ENCODE measurements at regions not wholly inside any gene's neighbourhood (a gene's known extent, or its start where the extent isn't known, plus 50 kb on each side); places are given as distances from the start of the nearest gene placed in this dataset.

DNA sequence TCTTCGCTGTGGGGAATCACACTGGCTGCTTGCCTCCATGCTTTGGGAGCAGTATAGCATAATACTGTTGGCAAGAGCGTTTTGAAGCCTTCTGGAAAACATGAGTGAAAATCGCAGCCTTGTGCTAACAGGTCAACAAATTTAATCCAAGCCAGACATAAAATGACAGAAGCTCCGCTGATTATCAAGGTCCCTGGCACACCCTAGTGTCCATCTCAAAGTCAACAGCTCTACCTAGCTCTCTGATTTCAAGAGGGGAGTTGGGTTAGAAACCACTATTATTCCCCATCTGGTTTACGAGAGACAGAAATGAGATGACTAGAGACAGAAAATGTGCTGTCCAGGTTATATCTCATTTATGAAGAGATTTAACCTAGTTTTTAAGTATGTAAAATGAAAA lies 73.6 kb upstream of the MDFIC2 start:
- H3K27me3 ChIP-seq (ENCODE audit: control insufficient read depth in 4 of 4, insufficient read depth in 4 of 4, low read length in 3 of 4) = peaks cover 0 to 3% (median 0%) of the 10 kb centered on the region in 4 donors
- H3K36me3 ChIP-seq (ENCODE audit: control insufficient read depth in 4 of 4, insufficient read depth in 3 of 4, low read depth in 1 of 4, low read length in 3 of 4) = no peaks in the 10 kb centered on the region
- H3K4me1 ChIP-seq (ENCODE audit: control insufficient read depth in 4 of 4, insufficient read depth in 4 of 4, low read length in 3 of 4) = no peaks in the 10 kb centered on the region
- H3K9ac ChIP-seq (ENCODE audit: low read depth in 1 of 2, low read length in 2 of 2) = no peak overlapping the region
- TF ChIP-seq RXRA (IDR thresholded peaks at IDR 0.05) = no peak
- TF ChIP-seq FOXA1 (IDR thresholded peaks at IDR 0.05) = no peak
- no peak for TF ChIP-seq ATF3 (IDR thresholded peaks at IDR 0.05)
- TF ChIP-seq TAF1 (conservative IDR thresholded peaks at IDR 0.05) = no peak
- TF ChIP-seq, protein P1, sequence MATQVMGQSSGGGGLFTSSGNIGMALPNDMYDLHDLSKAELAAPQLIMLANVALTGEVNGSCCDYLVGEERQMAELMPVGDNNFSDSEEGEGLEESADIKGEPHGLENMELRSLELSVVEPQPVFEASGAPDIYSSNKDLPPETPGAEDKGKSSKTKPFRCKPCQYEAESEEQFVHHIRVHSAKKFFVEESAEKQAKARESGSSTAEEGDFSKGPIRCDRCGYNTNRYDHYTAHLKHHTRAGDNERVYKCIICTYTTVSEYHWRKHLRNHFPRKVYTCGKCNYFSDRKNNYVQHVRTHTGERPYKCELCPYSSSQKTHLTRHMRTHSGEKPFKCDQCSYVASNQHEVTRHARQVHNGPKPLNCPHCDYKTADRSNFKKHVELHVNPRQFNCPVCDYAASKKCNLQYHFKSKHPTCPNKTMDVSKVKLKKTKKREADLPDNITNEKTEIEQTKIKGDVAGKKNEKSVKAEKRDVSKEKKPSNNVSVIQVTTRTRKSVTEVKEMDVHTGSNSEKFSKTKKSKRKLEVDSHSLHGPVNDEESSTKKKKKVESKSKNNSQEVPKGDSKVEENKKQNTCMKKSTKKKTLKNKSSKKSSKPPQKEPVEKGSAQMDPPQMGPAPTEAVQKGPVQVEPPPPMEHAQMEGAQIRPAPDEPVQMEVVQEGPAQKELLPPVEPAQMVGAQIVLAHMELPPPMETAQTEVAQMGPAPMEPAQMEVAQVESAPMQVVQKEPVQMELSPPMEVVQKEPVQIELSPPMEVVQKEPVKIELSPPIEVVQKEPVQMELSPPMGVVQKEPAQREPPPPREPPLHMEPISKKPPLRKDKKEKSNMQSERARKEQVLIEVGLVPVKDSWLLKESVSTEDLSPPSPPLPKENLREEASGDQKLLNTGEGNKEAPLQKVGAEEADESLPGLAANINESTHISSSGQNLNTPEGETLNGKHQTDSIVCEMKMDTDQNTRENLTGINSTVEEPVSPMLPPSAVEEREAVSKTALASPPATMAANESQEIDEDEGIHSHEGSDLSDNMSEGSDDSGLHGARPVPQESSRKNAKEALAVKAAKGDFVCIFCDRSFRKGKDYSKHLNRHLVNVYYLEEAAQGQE (IDR thresholded peaks at IDR 0.05) = no peak
- no peak for TF ChIP-seq ZBTB33 (IDR thresholded peaks at IDR 0.05)
- TF ChIP-seq CTCF (IDR thresholded peaks at IDR 0.05; ENCODE audit: low read depth, low read length, missing input control) = no peak
- no peak overlapping the region for H3K27ac ChIP-seq (ENCODE audit: low read depth in 1 of 2, low read length in 2 of 2)
- DNase-seq (ENCODE audit: low spot score) = no peak
- H3K4me3 ChIP-seq (ENCODE audit: low read depth in 1 of 3, low read length in 3 of 3) = no peak overlapping the region
- H3K9me3 ChIP-seq (ENCODE audit: control insufficient read depth in 4 of 4, low read length in 3 of 4) = peaks cover 0 to 4% (median 0%) of the 10 kb centered on the region in 4 donors
- WGBS = 75% methylated on average over 5 of the region's 5 CpGs

DNA sequence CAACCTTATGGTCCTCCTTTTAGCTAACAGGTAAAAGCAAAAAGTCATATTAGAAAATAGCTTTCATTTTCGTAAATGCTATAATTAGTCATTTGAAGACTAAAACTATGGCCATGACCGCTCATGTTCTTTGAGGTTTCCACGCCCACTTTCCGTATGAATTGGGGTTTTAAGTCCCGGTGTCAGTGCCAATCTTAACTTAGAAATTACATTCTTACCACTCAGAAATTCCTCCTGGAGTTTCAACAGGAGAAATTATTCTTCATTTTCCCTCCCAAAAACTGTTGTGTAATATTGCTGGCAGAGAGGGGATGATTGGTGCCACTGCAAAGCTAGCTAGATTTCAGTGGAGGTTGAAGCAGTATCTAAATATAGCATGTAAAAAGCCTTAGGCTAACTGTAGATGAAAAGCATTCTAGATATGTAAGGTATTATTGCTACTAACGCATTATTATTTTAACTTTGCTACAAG lies 71.0 kb upstream of the MDFIC2 start:
- no peaks in the 10 kb centered on the region for H3K36me3 ChIP-seq (ENCODE audit: control insufficient read depth in 4 of 4, insufficient read depth in 3 of 4, low read depth in 1 of 4, low read length in 3 of 4)
- no peak overlapping the region for H3K4me3 ChIP-seq (ENCODE audit: low read depth in 1 of 3, low read length in 3 of 3)
- no peak for TF ChIP-seq YY1 (IDR thresholded peaks at IDR 0.05)
- no peak for TF ChIP-seq ZBTB33 (IDR thresholded peaks at IDR 0.05)
- TF ChIP-seq RXRA (IDR thresholded peaks at IDR 0.05) = no peak
- TF ChIP-seq MAX (IDR thresholded peaks at IDR 0.05) = no peak
- TF ChIP-seq SP1 (IDR thresholded peaks at IDR 0.05) = no peak
- TF ChIP-seq, protein P1 (IDR thresholded peaks at IDR 0.05) = no peak
- no peak for TF ChIP-seq EGR1 (IDR thresholded peaks at IDR 0.05; ENCODE audit: low read depth in 2 of 2)
- TF ChIP-seq HNF4A (conservative IDR thresholded peaks at IDR 0.05) = no peak
- no peak for TF ChIP-seq NR2F2 (IDR thresholded peaks at IDR 0.05)
- no peak for TF ChIP-seq FOXA2 (IDR thresholded peaks at IDR 0.05)
- TF ChIP-seq GABPA (IDR thresholded peaks at IDR 0.05 in 1 of 2, conservative IDR thresholded peaks at IDR 0.05 in 1 of 2) = no peak
- H3K9me3 ChIP-seq (ENCODE audit: control insufficient read depth in 4 of 4, low read length in 3 of 4) = peaks cover 0 to 2% (median 0%) of the 10 kb centered on the region in 4 donors
- H3K27ac ChIP-seq (ENCODE audit: low read depth in 1 of 2, low read length in 2 of 2) = no peak overlapping the region
- 78% methylated on average over 6 of the region's 6 CpGs for WGBS
- no peak for DNase-seq (ENCODE audit: low spot score)
- no peak overlapping the region for H3K9ac ChIP-seq (ENCODE audit: low read depth in 1 of 2, low read length in 2 of 2)
- H3K4me1 ChIP-seq (ENCODE audit: control insufficient read depth in 4 of 4, insufficient read depth in 4 of 4, low read length in 3 of 4) = no peaks in the 10 kb centered on the region
- H3K27me3 ChIP-seq (ENCODE audit: control insufficient read depth in 4 of 4, insufficient read depth in 4 of 4, low read length in 3 of 4) = no peaks in the 10 kb centered on the region

Measured in liver (tissue), 8 donors.